MV-4-11 (cell line): ENCODE measurements at regions not wholly inside any gene's neighbourhood (a gene's known extent, or its start where the extent isn't known, plus 50 kb on each side); places are given as distances from the start of the nearest gene placed in this dataset.

Experiments used
- DNase-seq: peaks from one replicate; lab custom pipeline; 2025; lab: John Stamatoyannopoulos, UW

GRCh38 chr1:38285807-38286530 is 239.4 kb upstream of the POU3F1 start:
- no peak for DNase-seq

GRCh38 chr1:38284953-38285352 is 238.4 kb upstream of the POU3F1 start:
- DNase-seq, result no peak

GRCh38 chr1:38283696-38284470 is 237.3 kb upstream of the POU3F1 start:
- DNase-seq, result no peak

GRCh38 chr1:38279148-38279547 is 232.6 kb upstream of the POU3F1 start:
- DNase-seq, result no peak

GRCh38 chr1:38277646-38278045 is 231.1 kb upstream of the POU3F1 start:
- DNase-seq, result no peak

GRCh38 chr1:38275960-38276359 is 229.4 kb upstream of the POU3F1 start:
- no peak for DNase-seq

- no peak for DNase-seq
These were observed 228.4 kb upstream of the POU3F1 start for GRCh38 chr1:38274974-38275373.

- no peak for DNase-seq
These were observed 226.7 kb upstream of the POU3F1 start for GRCh38 chr1:38273196-38273804.

- DNase-seq, result no peak
These were observed 225.9 kb upstream of the POU3F1 start for GRCh38 chr1:38272515-38272914.

GRCh38 chr1:38270849-38271633 is 224.4 kb upstream of the POU3F1 start:
- DNase-seq, result no peak

- no peak for DNase-seq
These were observed 223.6 kb upstream of the POU3F1 start for GRCh38 chr1:38269923-38270848.

- no peak for DNase-seq
These were observed 221.6 kb upstream of the POU3F1 start for GRCh38 chr1:38268226-38268625.

- no peak for DNase-seq
These were observed 220.7 kb upstream of the POU3F1 start for GRCh38 chr1:38267037-38268036.

- DNase-seq, result no peak
These were observed 219.6 kb upstream of the POU3F1 start for GRCh38 chr1:38266197-38266520.

- no peak for DNase-seq
These were observed 219.0 kb upstream of the POU3F1 start for GRCh38 chr1:38265293-38266196.

- no peak for DNase-seq
These were observed 216.8 kb upstream of the POU3F1 start for GRCh38 chr1:38263438-38263837.

- DNase-seq, result no peak
These were observed 215.0 kb upstream of the POU3F1 start for GRCh38 chr1:38261574-38261973.

GRCh38 chr1:38258085-38258627 is 211.6 kb upstream of the POU3F1 start:
- no peak for DNase-seq

GRCh38 chr1:38257374-38257773 is 210.8 kb upstream of the POU3F1 start:
- no peak for DNase-seq
